Mammary epithelial cell (primary cell): ENCODE measurements at regions not wholly inside any gene's neighbourhood (a gene's known extent, or its start where the extent isn't known, plus 50 kb on each side); places are given as distances from the start of the nearest gene placed in this dataset.

Source experiments
- CTCF ChIP-seq, 2 donors: IDR thresholded peaks in 1 of 2; conservative IDR thresholded peaks in 1 of 2; 2 replicates each; pipeline ENCODE4 v1.5.1; 2011 to 2012; ENCODE audit warnings: inconsistent platforms in 2 of 2, low read length in 2 of 2, mild to moderate bottlenecking in 2 of 2, control low read depth in 1 of 2, low read depth in 1 of 2; ENCODE audit not compliant: insufficient read depth in 1 of 2; ENCODE audit errors: extremely low read depth in 1 of 2
- EZH2 ChIP-seq: IDR thresholded peaks from 2 replicates; pipeline ENCODE4 v1.6.1; 2012; ENCODE audit warnings: low read length, inconsistent platforms, borderline replicate concordance

GRCh38 chr13:82672248-82672647 lies 1210.0 kb downstream of the SLITRK1 start:
- no peak for TF ChIP-seq CTCF (conservative IDR thresholded peaks at IDR 0.05 in 1 of 2, IDR thresholded peaks at IDR 0.05 in 1 of 2; ENCODE audit: extremely low read depth in 1 of 2, insufficient read depth in 1 of 2, low read depth in 1 of 2, low read length in 2 of 2)
- no peak for TF ChIP-seq EZH2
